ENCODE measurements at regions not wholly inside any gene's neighbourhood (a gene's known extent, or its start where the extent isn't known, plus 50 kb on each side); places are given as distances from the start of the nearest gene placed in this dataset.

GRCh38 chr1:79859212-79859948, 852.9 kb upstream of the ADGRL4 start:
- TF ChIP-seq CTCF (IDR thresholded peaks at IDR 0.05; ENCODE audit: control extremely low read depth, extremely low read depth), result no peak
- WGBS, 2 donors, result 71 to 75% methylated on average over 8 of the region's 8 CpGs
- ATAC-seq (ENCODE audit: insufficient read depth, low FRiP score), result no peak
- Histone ChIP-seq H3K9ac (ENCODE audit: insufficient read depth in 1 of 2, low read length in 2 of 2) (no peak overlapping the region), H3K36me3 (ENCODE audit: control insufficient read depth in 4 of 4, insufficient read depth in 4 of 4, low read length in 4 of 4) (no peaks in the 10 kb centered on the region), H3K9me3 (ENCODE audit: control insufficient read depth in 4 of 4, insufficient read depth in 3 of 4, low read length in 3 of 4) (no peaks in the 10 kb centered on the region), H3K4me3 (no peak overlapping the region), H3K4me1 (ENCODE audit: control insufficient read depth in 5 of 5, insufficient read depth in 5 of 5, low read length in 5 of 5) (no peaks in the 10 kb centered on the region), H3K27ac (ENCODE audit: low read depth in 1 of 2, low read length in 1 of 2) (no peak overlapping the region), H3K27me3 (ENCODE audit: control insufficient read depth in 3 of 3, insufficient read depth in 3 of 3, low read length in 2 of 3) (no peaks in the 10 kb centered on the region)
- no peak for DNase-seq

GRCh38 chr1:79852004-79852403, 845.5 kb upstream of the ADGRL4 start:
- Histone ChIP-seq H3K27ac (ENCODE audit: low read depth in 1 of 2, low read length in 1 of 2) (no peak overlapping the region), H3K27me3 (ENCODE audit: control insufficient read depth in 3 of 3, insufficient read depth in 3 of 3, low read length in 2 of 3) (no peaks in the 10 kb centered on the region), H3K4me1 (ENCODE audit: control insufficient read depth in 5 of 5, insufficient read depth in 5 of 5, low read length in 5 of 5) (no peaks in the 10 kb centered on the region), H3K9me3 (ENCODE audit: control insufficient read depth in 4 of 4, insufficient read depth in 3 of 4, low read length in 3 of 4) (peaks cover 0 to 2% (median 0%) of the 10 kb centered on the region in 4 donors), H3K36me3 (ENCODE audit: control insufficient read depth in 4 of 4, insufficient read depth in 4 of 4, low read length in 4 of 4) (no peaks in the 10 kb centered on the region), H3K4me3 (no peak overlapping the region), H3K9ac (ENCODE audit: insufficient read depth in 1 of 2, low read length in 2 of 2) (no peak overlapping the region)
- WGBS, 2 donors, result 79 to 82% methylated on average over 3 of the region's 3 CpGs
- no peak for ATAC-seq (ENCODE audit: insufficient read depth, low FRiP score)
- DNase-seq, result no peak
- TF ChIP-seq CTCF (IDR thresholded peaks at IDR 0.05; ENCODE audit: control extremely low read depth, extremely low read depth), result no peak

GRCh38 chr1:79849388-79849787, 842.9 kb upstream of the ADGRL4 start:
- DNase-seq, result no peak

More at GRCh38 chr1:79849388-79849787, 842.9 kb upstream of the ADGRL4 start:
- 76 to 95% methylated on average over 1 of the region's 1 CpG for WGBS, 2 donors
- no peak overlapping the region for H3K9ac ChIP-seq (ENCODE audit: insufficient read depth in 1 of 2, low read length in 2 of 2)
- H3K27me3 ChIP-seq (ENCODE audit: control insufficient read depth in 3 of 3, insufficient read depth in 3 of 3, low read length in 2 of 3), result no peaks in the 10 kb centered on the region
- no peaks in the 10 kb centered on the region for H3K36me3 ChIP-seq (ENCODE audit: control insufficient read depth in 4 of 4, insufficient read depth in 4 of 4, low read length in 4 of 4)
- ATAC-seq (ENCODE audit: insufficient read depth, low FRiP score), result no peak
- no peaks in the 10 kb centered on the region for H3K4me1 ChIP-seq (ENCODE audit: control insufficient read depth in 5 of 5, insufficient read depth in 5 of 5, low read length in 5 of 5)
- no peak overlapping the region for H3K27ac ChIP-seq (ENCODE audit: low read depth in 1 of 2, low read length in 1 of 2)
- H3K9me3 ChIP-seq (ENCODE audit: control insufficient read depth in 4 of 4, insufficient read depth in 3 of 4, low read length in 3 of 4), result peaks cover 0 to 2% (median 0%) of the 10 kb centered on the region in 4 donors
- TF ChIP-seq CTCF (IDR thresholded peaks at IDR 0.05; ENCODE audit: control extremely low read depth, extremely low read depth), result no peak
- no peak overlapping the region for H3K4me3 ChIP-seq

Measured in lung (tissue), 11 donors.